GM18861 (cell line): ENCODE measurements at regions not wholly inside any gene's neighbourhood (a gene's known extent, or its start where the extent isn't known, plus 50 kb on each side); places are given as distances from the start of the nearest gene placed in this dataset.
"Not testable (repeated sequence)": the region's sequence is repeated elsewhere in the genome, so short reads cannot be mapped to it uniquely, and the experiment has no call there.

Experiments
- ATAC-seq: cut with Tn5 transposase; IDR thresholded peaks from one replicate; pipeline ENCODE4 v1.9.1; 2021; ENCODE audit not compliant: unreplicated experiment

- ATAC-seq, result no peak
Observed at GRCh38 chr5:106849266-106849665, 821.5 kb downstream of the EFNA5 start.

GRCh38 chr5:106843812-106844416 lies 826.8 kb downstream of the EFNA5 start:
- peak; percentile 94 for ATAC-seq

- no peak for ATAC-seq
Observed at GRCh38 chr5:106833517-106833916, 837.2 kb downstream of the EFNA5 start.

- no peak for ATAC-seq
Observed at GRCh38 chr5:106827061-106827460, 843.7 kb downstream of the EFNA5 start.

GRCh38 chr5:106825374-106825773 lies 845.4 kb downstream of the EFNA5 start:
- no peak for ATAC-seq

GRCh38 chr5:106822851-106823250 lies 847.9 kb downstream of the EFNA5 start:
- ATAC-seq, result no peak

- no peak for ATAC-seq
Observed at GRCh38 chr5:106818552-106818951, 852.2 kb downstream of the EFNA5 start.

GRCh38 chr5:106814961-106815360 lies 855.8 kb downstream of the EFNA5 start:
- no peak for ATAC-seq

GRCh38 chr5:106801554-106801953 lies 869.2 kb downstream of the EFNA5 start:
- ATAC-seq, result no peak

- no peak for ATAC-seq
Observed at GRCh38 chr5:106797996-106798395, 872.7 kb downstream of the EFNA5 start.

GRCh38 chr5:106796081-106796480 lies 874.7 kb downstream of the EFNA5 start:
- no peak for ATAC-seq

GRCh38 chr5:106784846-106785245 lies 885.9 kb downstream of the EFNA5 start:
- no peak for ATAC-seq

- no peak for ATAC-seq
Observed at GRCh38 chr5:106780355-106780754, 890.4 kb downstream of the EFNA5 start.

GRCh38 chr5:106776515-106776914 lies 894.2 kb downstream of the EFNA5 start:
- not testable (repeated sequence) for ATAC-seq

GRCh38 chr5:106768392-106768791 lies 902.3 kb downstream of the EFNA5 start:
- ATAC-seq, result no peak

- no peak for ATAC-seq
Observed at GRCh38 chr5:106766916-106767315, 903.8 kb downstream of the EFNA5 start.

- no peak for ATAC-seq
Observed at GRCh38 chr5:106759581-106759980, 911.2 kb downstream of the EFNA5 start.

- no peak for ATAC-seq
Observed at GRCh38 chr5:106759152-106759551, 911.6 kb downstream of the EFNA5 start.

GRCh38 chr5:106757672-106758071 lies 913.1 kb downstream of the EFNA5 start:
- peak; percentile 51 for ATAC-seq

- no peak for ATAC-seq
Observed at GRCh38 chr5:106755789-106756188, 914.9 kb downstream of the EFNA5 start.

GRCh38 chr5:106755066-106755465 lies 915.7 kb downstream of the EFNA5 start:
- no peak for ATAC-seq

- ATAC-seq, result no peak
Observed at GRCh38 chr5:106749826-106750225, 920.9 kb downstream of the EFNA5 start.

- no peak for ATAC-seq
Observed at GRCh38 chr5:106739127-106739526, 931.6 kb downstream of the EFNA5 start.
